Activated gamma-delta T cell treated with Interleukin-2 at 50 U/mL for 16 hours (primary cell): ENCODE measurements at regions not wholly inside any gene's neighbourhood (a gene's known extent, or its start where the extent isn't known, plus 50 kb on each side); places are given as distances from the start of the nearest gene placed in this dataset.

Experiments
- DNase-seq: peaks from one replicate; pipeline ENCODE4 v3.0.0-alpha.2; 2020

DNA sequence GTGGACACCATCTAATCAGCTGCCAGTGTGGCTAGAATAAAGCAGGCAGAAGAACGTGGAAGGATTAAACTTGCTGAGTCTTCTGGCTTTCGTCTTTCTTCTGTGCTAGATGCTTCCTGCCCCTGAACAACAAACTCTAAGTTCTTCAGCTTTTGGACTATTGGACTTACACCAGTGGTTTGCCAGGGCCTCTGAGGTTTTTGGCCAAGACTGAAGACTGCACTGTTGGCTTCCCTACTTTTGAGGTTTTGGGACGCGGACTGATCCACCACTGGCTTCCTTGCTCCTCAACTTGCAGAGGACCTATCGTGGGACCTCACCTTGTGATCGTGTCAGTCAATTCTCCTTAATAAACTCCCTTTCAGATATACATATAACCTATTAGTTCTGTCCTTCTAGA, 696.1 kb upstream of the NCAM2 start:
- DNase-seq: no peak

DNA sequence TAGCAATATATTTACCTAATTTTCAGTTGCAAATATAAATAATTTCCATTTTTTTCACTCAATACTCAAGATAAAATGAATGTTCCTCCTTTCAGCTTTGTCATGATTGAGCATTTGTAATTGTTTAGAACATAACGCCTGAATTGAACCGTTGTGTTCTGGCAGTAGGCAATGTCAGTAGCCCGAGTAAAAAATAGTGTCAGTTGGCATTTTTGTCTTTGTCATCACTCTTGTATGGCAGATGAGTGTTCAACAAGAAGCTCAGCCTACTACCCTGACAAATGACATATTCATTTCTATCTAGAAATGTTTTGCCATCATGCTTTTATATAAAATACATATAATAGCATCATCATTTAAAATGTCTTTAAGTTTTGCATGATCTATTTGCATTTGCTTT, 691.4 kb upstream of the NCAM2 start:
- DNase-seq: no peak

DNA sequence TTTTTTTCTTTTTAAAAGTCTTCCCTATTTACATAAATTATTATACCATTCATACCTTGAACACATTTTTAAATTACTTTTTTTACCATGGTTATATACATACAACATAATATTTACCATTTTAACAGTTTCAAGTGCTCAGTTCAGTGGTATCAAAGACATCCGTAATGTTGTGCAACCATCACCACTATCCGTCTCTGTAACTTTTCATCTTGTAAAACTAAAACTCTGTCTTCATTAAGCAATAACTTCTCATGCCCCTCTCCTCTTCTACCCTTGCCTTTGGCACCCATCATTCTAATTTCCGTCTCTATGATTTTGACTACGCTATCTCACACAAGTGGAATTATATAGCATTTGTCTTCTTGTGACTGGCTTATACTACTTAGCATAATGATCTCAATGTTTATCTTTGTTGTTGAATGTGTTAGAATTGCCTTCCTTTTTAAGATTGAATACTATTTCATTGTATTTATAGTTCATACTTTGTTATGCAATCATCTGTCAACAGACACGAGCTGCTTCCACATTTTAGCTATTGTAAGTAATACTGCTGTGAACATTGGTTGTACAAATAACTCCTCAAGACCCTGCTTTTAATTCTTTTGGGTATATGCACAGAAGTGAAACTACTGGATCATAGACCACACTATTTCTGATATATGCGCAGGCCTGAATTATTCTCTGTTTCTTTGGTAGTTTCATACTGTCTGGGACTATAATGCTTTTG, 689.5 kb upstream of the NCAM2 start:
- DNase-seq: no peak

GRCh38 chr21:20311234-20311787, 686.9 kb upstream of the NCAM2 start:
- no peak for DNase-seq

DNA sequence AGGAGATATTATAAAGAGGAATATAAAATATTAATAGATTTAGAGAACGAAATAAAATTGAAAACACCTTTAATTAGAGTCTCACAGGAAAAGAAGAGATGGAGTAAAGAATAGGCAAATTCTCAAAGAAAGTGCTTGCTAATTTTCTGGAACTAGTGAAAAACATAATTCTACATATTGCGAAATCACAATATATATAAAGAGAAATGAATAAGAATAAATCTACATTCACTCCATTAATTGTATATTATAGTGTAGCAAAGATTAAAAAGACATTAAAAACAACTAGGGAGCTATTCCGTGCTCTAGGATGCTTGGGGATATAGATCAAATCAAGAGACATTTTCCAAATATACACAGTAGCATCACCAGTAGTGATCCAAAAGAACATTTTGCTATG, 685.2 kb upstream of the NCAM2 start:
- DNase-seq: no peak

DNA sequence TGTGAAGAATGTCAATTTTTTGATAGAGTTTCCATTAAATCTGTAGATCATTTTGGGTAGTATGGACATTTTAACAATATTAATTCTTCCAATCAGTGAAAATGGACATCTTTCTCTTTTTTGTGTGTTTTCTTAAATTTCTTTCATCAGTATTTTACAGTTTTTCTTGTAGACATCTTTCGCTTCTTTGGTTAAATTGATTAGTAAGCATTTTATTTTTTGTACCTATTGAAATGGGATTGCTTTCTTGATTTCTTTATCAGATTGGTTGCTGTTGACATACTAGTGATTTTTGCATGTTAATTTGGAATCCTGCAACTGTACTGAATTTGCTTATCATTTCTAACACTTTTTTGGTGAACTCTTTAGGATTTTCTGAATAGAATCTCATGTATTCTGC, 683.2 kb upstream of the NCAM2 start:
- DNase-seq: no peak

DNA sequence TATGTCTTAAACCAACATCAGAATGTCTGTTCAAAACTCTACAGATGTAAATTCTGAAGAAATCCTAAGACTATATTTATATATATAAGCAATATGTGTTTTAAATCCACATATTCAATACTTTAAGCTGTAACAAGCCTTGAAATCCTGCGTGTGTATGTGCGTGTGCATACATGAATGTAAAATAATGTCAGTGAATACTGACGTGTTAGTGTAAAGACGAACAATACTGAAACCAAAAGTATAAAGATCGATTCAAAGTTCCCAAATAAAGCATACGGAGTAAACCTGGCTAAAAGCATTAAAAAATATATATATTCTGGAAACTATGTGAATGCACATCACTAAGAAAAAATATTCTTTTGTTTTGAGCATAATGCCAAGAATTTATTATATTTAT, 668.6 kb upstream of the NCAM2 start:
- no peak for DNase-seq

GRCh38 chr21:20330652-20331051, 667.6 kb upstream of the NCAM2 start:
- no peak for DNase-seq

DNA sequence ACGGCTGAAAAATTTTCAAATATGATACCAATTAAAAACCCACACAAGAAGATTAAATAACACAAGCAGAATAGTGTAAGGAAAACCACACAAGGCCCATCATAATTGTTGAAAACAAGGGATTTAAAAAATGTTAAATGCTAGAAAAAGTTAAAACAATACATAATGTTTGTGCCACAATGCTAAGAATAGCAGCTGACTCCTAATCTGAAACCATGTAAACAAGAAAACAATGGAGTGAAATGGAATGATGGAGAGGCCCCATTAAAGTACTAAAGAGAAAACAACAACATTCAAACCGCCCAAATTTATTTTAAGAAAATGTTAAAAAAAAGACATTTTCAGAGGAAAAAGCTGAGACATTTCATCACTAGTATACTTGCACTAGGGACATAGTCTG, 663.6 kb upstream of the NCAM2 start:
- no peak for DNase-seq

DNA sequence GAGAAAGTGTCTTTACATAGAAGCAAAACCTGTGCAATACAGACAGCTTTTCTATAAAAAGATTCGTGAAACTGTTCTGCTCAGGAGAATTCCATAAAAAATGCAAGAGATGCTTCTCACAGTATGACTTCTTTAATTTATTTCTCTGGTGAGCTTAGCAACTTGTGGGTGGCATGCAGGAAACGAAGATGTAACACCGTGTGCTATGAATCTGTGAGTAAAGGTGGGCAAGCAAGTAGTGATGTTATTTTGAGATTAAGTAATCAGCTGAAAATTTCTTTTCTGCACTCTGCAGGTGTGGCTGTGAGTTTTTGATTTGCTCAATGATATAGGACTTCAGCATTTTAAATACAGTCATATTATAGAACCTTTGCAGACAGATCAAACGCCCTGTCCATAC, 656.8 kb upstream of the NCAM2 start:
- no peak for DNase-seq

DNA sequence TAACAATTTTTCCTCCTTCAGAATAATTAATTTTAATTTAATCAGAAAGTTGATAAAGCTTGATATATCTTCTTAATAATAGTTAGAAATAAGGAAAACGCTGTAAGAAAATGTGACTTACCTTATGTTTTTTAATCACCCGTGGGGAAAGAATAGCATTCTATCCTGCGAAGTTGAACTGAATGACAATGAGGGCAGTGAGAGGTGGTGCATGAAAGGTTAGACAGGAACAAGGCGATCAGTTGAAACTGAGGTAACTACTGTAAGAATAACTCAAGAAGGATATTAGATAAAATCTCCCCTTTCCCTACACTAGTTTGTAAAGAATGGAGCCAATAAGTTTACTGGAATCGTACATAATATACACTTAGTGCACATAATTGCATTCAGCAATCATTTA, 655.0 kb upstream of the NCAM2 start:
- DNase-seq: no peak

- DNase-seq: no peak
Observed at GRCh38 chr21:20351138-20351537, 647.1 kb upstream of the NCAM2 start.

- DNase-seq: no peak
Observed at GRCh38 chr21:20353351-20353750, 644.9 kb upstream of the NCAM2 start.

- DNase-seq: no peak
Observed at GRCh38 chr21:20373031-20373430, 625.2 kb upstream of the NCAM2 start.

GRCh38 chr21:20377250-20377649, 621.0 kb upstream of the NCAM2 start:
- DNase-seq: no peak

DNA sequence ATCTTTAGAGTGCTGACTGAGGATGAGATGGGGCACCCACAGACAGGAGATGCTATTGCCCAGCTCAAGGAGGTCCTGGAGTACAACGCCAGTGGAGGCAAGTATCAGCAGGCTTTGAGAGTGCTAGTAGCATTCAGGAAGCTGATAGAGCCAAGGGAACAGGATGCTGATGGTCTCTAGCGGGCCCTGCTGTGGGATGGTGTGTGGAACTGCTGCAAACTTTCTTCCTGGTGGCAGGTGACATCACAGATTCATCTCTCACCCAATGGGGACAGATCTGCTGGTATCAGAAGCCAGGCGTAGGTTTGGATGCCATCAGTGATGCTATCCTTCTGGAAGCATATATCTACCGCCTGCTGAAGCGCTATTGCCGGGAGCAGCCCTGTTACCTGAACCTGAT, 609.8 kb upstream of the NCAM2 start:
- no peak for DNase-seq

- DNase-seq: no peak
Observed at GRCh38 chr21:20396798-20397197, 601.4 kb upstream of the NCAM2 start.

- DNase-seq: no peak
Observed at GRCh38 chr21:20404915-20405314, 593.3 kb upstream of the NCAM2 start.

- no peak for DNase-seq
Observed at GRCh38 chr21:20418353-20418752, 579.9 kb upstream of the NCAM2 start.

DNA sequence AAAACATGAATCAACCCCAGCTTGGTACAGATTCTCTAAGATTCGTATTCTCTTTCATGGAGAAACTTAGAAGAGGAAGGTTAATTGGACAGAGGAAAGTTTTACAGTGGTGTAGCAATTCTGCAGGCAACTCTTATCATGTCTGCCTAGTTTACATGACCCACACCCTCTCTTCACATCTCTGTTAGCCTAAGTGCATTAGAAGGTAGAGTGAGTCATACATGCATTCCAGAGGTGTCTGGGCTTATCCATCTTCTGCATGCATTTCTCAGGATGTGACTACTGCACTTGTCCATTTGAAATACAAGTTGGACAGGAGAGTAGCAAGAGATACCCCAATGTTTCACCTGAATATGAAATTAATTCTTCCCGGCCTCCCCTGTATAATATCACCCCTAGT, 578.4 kb upstream of the NCAM2 start:
- no peak for DNase-seq

- no peak for DNase-seq
Observed at GRCh38 chr21:20424943-20425342, 573.3 kb upstream of the NCAM2 start.

DNA sequence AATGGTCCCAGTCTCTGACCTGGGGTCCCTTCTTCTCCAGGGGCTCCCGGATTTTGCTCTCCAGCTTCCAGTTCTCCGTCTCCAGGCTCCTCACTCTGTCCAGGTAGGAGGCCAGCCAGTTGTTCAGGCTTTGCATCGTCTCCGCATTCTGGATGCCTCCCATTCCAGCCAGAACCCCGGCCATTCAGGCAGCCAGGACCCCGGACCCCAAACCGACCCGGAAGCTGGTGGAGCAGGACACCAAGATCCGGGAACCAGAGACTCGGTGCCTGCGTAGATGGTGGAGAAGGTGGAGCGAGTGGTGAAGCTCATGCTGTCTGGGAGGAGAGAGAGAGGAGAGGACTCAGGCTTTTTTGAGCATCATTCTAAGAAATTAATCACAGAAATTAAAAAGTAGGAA, 572.4 kb upstream of the NCAM2 start:
- DNase-seq: no peak

GRCh38 chr21:20440338-20440737, 557.9 kb upstream of the NCAM2 start:
- no peak for DNase-seq

GRCh38 chr21:20443558-20444155, 554.6 kb upstream of the NCAM2 start:
- DNase-seq: no peak

DNA sequence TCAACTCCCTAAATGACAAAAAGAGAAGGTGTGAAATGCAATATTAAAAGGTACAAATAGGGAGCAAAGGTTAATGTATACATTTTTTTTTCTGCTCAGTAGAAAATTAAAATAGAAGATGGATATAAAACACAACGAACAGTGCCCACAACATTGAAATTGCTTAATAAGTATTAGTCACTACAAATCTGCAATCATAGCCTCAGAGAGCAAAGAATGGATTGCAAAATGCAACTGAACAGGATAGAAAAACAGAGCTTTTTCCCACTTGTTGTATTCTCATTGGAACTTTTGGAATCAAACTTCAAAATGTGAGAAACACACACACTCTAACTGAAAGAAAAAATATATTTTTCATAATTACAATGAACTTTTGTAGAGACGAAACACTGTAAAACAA, 552.2 kb upstream of the NCAM2 start:
- no peak for DNase-seq
